ENCODE measurements at regions not wholly inside any gene's neighbourhood (a gene's known extent, or its start where the extent isn't known, plus 50 kb on each side); places are given as distances from the start of the nearest gene placed in this dataset.

DNA sequence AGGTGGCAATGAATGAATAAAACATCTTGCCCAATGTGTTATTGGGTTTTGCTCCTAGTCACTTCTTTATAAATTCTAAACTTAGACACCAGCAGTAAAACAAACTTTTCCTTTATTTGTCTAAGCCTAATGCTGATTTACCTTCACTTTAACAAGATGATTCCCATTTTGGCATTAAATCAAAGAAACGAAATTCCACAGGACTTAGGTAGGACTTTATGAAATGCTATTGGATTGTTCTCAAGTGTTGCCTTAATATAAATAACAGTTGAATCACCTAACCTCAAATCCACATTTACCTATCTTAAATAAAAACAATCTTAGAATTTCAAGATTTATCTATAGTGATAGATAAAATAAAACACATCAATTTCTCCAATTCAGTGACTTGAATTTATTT, 831.8 kb downstream of the EPHA7 start (continued):
- TF ChIP-seq, protein P1, sequence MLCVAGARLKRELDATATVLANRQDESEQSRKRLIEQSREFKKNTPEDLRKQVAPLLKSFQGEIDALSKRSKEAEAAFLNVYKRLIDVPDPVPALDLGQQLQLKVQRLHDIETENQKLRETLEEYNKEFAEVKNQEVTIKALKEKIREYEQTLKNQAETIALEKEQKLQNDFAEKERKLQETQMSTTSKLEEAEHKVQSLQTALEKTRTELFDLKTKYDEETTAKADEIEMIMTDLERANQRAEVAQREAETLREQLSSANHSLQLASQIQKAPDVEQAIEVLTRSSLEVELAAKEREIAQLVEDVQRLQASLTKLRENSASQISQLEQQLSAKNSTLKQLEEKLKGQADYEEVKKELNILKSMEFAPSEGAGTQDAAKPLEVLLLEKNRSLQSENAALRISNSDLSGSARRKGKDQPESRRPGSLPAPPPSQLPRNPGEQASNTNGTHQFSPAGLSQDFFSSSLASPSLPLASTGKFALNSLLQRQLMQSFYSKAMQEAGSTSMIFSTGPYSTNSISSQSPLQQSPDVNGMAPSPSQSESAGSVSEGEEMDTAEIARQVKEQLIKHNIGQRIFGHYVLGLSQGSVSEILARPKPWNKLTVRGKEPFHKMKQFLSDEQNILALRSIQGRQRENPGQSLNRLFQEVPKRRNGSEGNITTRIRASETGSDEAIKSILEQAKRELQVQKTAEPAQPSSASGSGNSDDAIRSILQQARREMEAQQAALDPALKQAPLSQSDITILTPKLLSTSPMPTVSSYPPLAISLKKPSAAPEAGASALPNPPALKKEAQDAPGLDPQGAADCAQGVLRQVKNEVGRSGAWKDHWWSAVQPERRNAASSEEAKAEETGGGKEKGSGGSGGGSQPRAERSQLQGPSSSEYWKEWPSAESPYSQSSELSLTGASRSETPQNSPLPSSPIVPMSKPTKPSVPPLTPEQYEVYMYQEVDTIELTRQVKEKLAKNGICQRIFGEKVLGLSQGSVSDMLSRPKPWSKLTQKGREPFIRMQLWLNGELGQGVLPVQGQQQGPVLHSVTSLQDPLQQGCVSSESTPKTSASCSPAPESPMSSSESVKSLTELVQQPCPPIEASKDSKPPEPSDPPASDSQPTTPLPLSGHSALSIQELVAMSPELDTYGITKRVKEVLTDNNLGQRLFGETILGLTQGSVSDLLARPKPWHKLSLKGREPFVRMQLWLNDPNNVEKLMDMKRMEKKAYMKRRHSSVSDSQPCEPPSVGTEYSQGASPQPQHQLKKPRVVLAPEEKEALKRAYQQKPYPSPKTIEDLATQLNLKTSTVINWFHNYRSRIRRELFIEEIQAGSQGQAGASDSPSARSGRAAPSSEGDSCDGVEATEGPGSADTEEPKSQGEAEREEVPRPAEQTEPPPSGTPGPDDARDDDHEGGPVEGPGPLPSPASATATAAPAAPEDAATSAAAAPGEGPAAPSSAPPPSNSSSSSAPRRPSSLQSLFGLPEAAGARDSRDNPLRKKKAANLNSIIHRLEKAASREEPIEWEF (IDR thresholded peaks at IDR 0.05; ENCODE audit: insufficient replicate concordance, low read depth, low read length), result no peak
- TF ChIP-seq, protein P2, sequence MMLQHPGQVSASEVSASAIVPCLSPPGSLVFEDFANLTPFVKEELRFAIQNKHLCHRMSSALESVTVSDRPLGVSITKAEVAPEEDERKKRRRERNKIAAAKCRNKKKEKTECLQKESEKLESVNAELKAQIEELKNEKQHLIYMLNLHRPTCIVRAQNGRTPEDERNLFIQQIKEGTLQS (IDR thresholded peaks at IDR 0.05; ENCODE audit: borderline replicate concordance, extremely low read depth, low read depth, low read length), result no peak
- TF ChIP-seq POLR2AphosphoS2 (IDR thresholded peaks at IDR 0.05; ENCODE audit: low read depth, low read length), result no peak
- TF ChIP-seq, protein P3, sequence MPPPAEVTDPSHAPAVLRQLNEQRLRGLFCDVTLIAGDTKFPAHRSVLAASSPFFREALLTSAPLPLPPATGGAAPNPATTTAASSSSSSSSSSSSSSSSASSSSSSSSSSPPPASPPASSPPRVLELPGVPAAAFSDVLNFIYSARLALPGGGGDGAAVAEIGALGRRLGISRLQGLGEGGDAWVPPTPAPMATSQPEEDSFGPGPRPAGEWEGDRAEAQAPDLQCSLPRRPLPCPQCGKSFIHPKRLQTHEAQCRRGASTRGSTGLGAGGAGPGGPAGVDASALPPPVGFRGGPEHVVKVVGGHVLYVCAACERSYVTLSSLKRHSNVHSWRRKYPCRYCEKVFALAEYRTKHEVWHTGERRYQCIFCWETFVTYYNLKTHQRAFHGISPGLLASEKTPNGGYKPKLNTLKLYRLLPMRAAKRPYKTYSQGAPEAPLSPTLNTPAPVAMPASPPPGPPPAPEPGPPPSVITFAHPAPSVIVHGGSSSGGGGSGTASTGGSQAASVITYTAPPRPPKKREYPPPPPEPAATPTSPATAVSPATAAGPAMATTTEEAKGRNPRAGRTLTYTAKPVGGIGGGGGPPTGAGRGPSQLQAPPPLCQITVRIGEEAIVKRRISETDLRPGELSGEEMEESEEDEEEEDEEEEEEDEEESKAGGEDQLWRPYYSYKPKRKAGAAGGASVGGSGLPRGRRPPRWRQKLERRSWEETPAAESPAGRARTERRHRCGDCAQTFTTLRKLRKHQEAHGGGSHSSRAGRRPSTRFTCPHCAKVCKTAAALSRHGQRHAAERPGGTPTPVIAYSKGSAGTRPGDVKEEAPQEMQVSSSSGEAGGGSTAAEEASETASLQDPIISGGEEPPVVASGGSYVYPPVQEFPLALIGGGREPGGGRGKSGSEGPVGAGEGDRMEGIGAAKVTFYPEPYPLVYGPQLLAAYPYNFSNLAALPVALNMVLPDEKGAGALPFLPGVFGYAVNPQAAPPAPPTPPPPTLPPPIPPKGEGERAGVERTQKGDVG (CRISPR knock-in tag; IDR thresholded peaks at IDR 0.05), result no peak
- no peak for TF ChIP-seq RAD21 (IDR thresholded peaks at IDR 0.05; ENCODE audit: insufficient read depth, low read depth, low read length)
- TF ChIP-seq GABPA (IDR thresholded peaks at IDR 0.05; ENCODE audit: low read depth), result no peak
- TF ChIP-seq, protein P4, sequence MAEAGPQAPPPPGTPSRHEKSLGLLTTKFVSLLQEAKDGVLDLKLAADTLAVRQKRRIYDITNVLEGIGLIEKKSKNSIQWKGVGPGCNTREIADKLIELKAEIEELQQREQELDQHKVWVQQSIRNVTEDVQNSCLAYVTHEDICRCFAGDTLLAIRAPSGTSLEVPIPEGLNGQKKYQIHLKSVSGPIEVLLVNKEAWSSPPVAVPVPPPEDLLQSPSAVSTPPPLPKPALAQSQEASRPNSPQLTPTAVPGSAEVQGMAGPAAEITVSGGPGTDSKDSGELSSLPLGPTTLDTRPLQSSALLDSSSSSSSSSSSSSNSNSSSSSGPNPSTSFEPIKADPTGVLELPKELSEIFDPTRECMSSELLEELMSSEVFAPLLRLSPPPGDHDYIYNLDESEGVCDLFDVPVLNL (IDR thresholded peaks at IDR 0.05; ENCODE audit: low read depth, low read length), result no peak
- no peak for TF ChIP-seq KAT2A (conservative IDR thresholded peaks at IDR 0.05; ENCODE audit: control insufficient read depth, low read depth, low read length)
- no peak for TF ChIP-seq SRF (IDR thresholded peaks at IDR 0.05; ENCODE audit: low read depth in 2 of 2, low read length in 2 of 2)

All from GM12878 (cell line).